GM12878 (cell line): ENCODE measurements at regions not wholly inside any gene's neighbourhood (a gene's known extent, or its start where the extent isn't known, plus 50 kb on each side); places are given as distances from the start of the nearest gene placed in this dataset.

Experiments
- ATAC-seq: fragments of 200-7000 bp; cut with Tn5 transposase; 3 replicates; pipeline ENCODE4 v1.9.1; 2020; ENCODE audit warnings: mild to moderate bottlenecking, moderate library complexity
- BruUV-seq: library from RNA; stranded (reverse); fragments of 400-500 nt; replicated peaks from 2 replicates; lab custom pipeline; 2021; lab: Mats Ljungman, UMichigan
- CTCF ChIA-PET: fragments of 300-600 bp; sonication (Branson Sonifier 250); formaldehyde crosslinking; extraction: SDS; loops from one replicate; lab custom pipeline; 2021; ENCODE audit warnings: inconsistent platforms; lab: Yijun Ruan, JAX
- POLR2A ChIA-PET: fragments of 350-600 bp; formaldehyde crosslinking; extraction: SDS; loops from one replicate; lab custom pipeline; 2021; ENCODE audit warnings: inconsistent platforms; lab: Charles Lee
- RAD21 ChIA-PET: fragments of 300-600 bp; sonication (Branson Sonifier 250); formaldehyde crosslinking; loops from one replicate; lab custom pipeline; 2023; ENCODE audit warnings: antibody characterized with exemption; ENCODE audit not compliant: unreplicated experiment; lab: Charles Lee
- SMC1A ChIA-PET: fragments of 300-600 bp; sonication (Branson Sonifier 250); formaldehyde crosslinking; loops from one replicate; lab custom pipeline; 2023; ENCODE audit not compliant: unreplicated experiment, uncharacterized antibody; lab: Charles Lee
- DNase-seq: peaks from one replicate; pipeline ENCODE4 v3.0.0-alpha.2; 2011; ENCODE audit warnings: low read depth, low spot score
- FAIRE-seq: peaks from 3 replicates; lab custom pipeline; 2011; peaks lifted over from hg19 to GRCh38; lab: Jason Lieb, UNC
- H2AFZ ChIP-seq: 2 replicates; pipeline ENCODE4 v1.6.0; 2011; ENCODE audit warnings: low read depth, low read length, control low read depth; ENCODE audit not compliant: control insufficient read depth
- H3K27ac ChIP-seq: 2 replicates; pipeline ENCODE4 v1.5.1; 2011; ENCODE audit warnings: control low read depth; ENCODE audit not compliant: control insufficient read depth, insufficient read depth
- H3K27me3 ChIP-seq, 2 experiments: replicated peaks in 1 of 2; 2 replicates each; pipeline versions ENCODE4 v1.6.0 to v1.6.1; 2011; ENCODE audit warnings: low read length in 1 of 2; ENCODE audit not compliant: control insufficient read depth in 2 of 2, insufficient read depth in 2 of 2
- H3K36me3 ChIP-seq, 2 experiments: 2 replicates each; pipeline ENCODE4 v1.5.1; 2011; ENCODE audit warnings: low read length in 1 of 2; ENCODE audit not compliant: control insufficient read depth in 2 of 2, insufficient read depth in 2 of 2
- H3K4me1 ChIP-seq: 2 replicates; pipeline ENCODE4 v1.6.1; 2011; ENCODE audit warnings: mild to moderate bottlenecking, low read length, moderate library complexity, mixed read lengths; ENCODE audit not compliant: control insufficient read depth, insufficient read depth
- H3K4me2 ChIP-seq: 2 replicates; pipeline ENCODE4 v1.6.0; 2011; ENCODE audit warnings: control low read depth; ENCODE audit not compliant: control insufficient read depth, insufficient read depth
- H3K4me3 ChIP-seq: fragments of 200-600 bp; sonication (generic); 2 replicates; pipeline ENCODE4 v1.5.1; 2016
- H3K79me2 ChIP-seq: 2 replicates; pipeline ENCODE4 v1.6.0; 2011; ENCODE audit warnings: low read length; ENCODE audit not compliant: control insufficient read depth, insufficient read depth
- H3K9ac ChIP-seq: 2 replicates; pipeline ENCODE4 v1.8.0; 2011; ENCODE audit warnings: low read length, control low read depth, mixed read lengths; ENCODE audit not compliant: control insufficient read depth, insufficient read depth
- H3K9me3 ChIP-seq: replicated peaks from 3 replicates; pipeline ENCODE4 v1.5.1; 2011; ENCODE audit warnings: mild to moderate bottlenecking, low read length; ENCODE audit not compliant: control insufficient read depth, insufficient read depth
- H4K20me1 ChIP-seq: 2 replicates; pipeline ENCODE4 v1.6.0; 2011; ENCODE audit not compliant: control insufficient read depth, insufficient read depth
- CBX5 ChIP-seq: sonication (generic); IDR thresholded peaks from 2 replicates; pipeline ENCODE4 v1.6.1; 2016; ENCODE audit warnings: low read depth, moderate library complexity, mild to moderate bottlenecking, inconsistent platforms
- FOXK2 ChIP-seq: fragments of 450-650 bp; IDR thresholded peaks from 2 replicates; pipeline ENCODE4 v1.6.1; 2017; ENCODE audit warnings: mild to moderate bottlenecking, moderate library complexity
- GABPA ChIP-seq: IDR thresholded peaks from 2 replicates; pipeline ENCODE4 v1.6.1; 2014; ENCODE audit warnings: antibody characterized with exemption, low read depth, mild to moderate bottlenecking, inconsistent platforms
- GATAD2B ChIP-seq: fragments of 450-650 bp; conservative IDR thresholded peaks from 2 replicates; pipeline ENCODE4 v1.6.1; 2017; ENCODE audit warnings: low read depth, mild to moderate bottlenecking, moderate library complexity
- IRF4 ChIP-seq: IDR thresholded peaks from 2 replicates; pipeline ENCODE4 v1.6.1; 2011; ENCODE audit warnings: low read depth, low read length
- MYB ChIP-seq: fragments of 150-350 bp; IDR thresholded peaks from 2 replicates; pipeline ENCODE4 v1.6.1; 2014; ENCODE audit warnings: mild to moderate bottlenecking, low read depth, low read length, borderline replicate concordance
- NFYA ChIP-seq: IDR thresholded peaks from 2 replicates; pipeline ENCODE4 v1.6.1; 2011; ENCODE audit warnings: low read depth, mild to moderate bottlenecking, low read length, improper control_type of control experiment, borderline replicate concordance
- RFX5 ChIP-seq: IDR thresholded peaks from 2 replicates; pipeline ENCODE4 v1.6.1; 2011; ENCODE audit warnings: low read depth, low read length, improper control_type of control experiment
- SMC3 ChIP-seq: IDR thresholded peaks from 2 replicates; pipeline ENCODE4 v1.6.1; 2011; ENCODE audit warnings: low read length, improper control_type of control experiment, borderline replicate concordance
- SRF ChIP-seq, 2 experiments: IDR thresholded peaks; 2 replicates each; pipeline ENCODE4 v1.6.1; 2011; ENCODE audit warnings: low read depth in 2 of 2, low read length in 2 of 2, mild to moderate bottlenecking in 1 of 2, moderate library complexity in 1 of 2
- STAT3 ChIP-seq: IDR thresholded peaks from 2 replicates; pipeline ENCODE4 v1.6.1; 2011; ENCODE audit warnings: low read depth, low read length, improper control_type of control experiment
- ZZZ3 ChIP-seq: IDR thresholded peaks from 2 replicates; pipeline ENCODE4 v1.6.1; 2011; ENCODE audit warnings: low read depth; ENCODE audit not compliant: control insufficient read depth, insufficient read length
- WGBS: methylation state at CpG from one replicate; pipeline ENCODE4 v1.1.6; 2016; ENCODE audit warnings: low lambda C conversion rate; ENCODE audit not compliant: insufficient replicate concordance, insufficient coverage; ENCODE audit errors: missing lambda C conversion rate; 5-methylcytosine and 5-hydroxymethylcytosine counted together
- in situ Hi-C: fragments of 300-500 bp; cut with MboI; formaldehyde crosslinking; loops from 9 replicates; pipeline ENCODE4 v1.14.3; 2018; ENCODE audit warnings: mixed read lengths
- intact Hi-C: fragments of 100-400 bp; cut with micrococcal nuclease; formaldehyde crosslinking; loops from one replicate; pipeline ENCODE4 v1.14.2; 2022; ENCODE audit not compliant: unreplicated experiment
- TF ChIP-seq, protein P1 (sequence below): IDR thresholded peaks from 2 replicates; pipeline ENCODE4 v1.6.1; 2012; ENCODE audit warnings: low read depth, low read length, improper control_type of control experiment

DNA sequence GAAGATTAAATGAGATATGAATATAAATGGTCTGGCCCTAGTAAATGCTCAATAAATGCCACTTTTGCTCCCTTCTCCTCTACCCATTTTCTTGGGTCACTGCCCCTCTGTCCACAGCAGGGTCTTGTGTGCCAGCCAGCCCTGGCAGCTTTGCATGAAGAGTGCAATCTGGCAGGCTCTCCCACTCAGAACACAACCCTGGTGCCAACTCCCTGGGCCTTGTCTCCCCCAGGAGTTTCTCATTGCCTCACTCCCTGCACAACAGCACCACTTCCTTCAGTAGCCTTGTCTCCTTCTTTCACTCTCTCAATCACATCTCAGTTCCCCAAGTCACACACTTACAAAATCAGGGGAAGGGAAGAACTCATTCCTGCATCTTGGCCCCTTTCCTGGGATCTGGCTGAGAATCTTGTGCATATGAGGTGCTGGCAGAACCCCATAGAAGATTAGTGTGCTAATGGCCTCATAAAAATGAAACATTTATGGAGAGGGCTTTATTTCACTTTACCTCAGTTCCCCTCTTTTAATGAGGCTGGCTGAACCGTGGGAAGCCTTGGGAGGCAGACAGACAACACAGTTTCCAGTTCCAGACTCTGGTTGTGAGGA, 445.9 kb upstream of the PROK2 start:
- in situ Hi-C loops: no loop called here
- Histone ChIP-seq H3K79me2 (no peaks in the 10 kb centered on the region), H3K4me2 (no peak overlapping the region), H3K9ac (no peak overlapping the region), H3K27me3 (no peaks in the 10 kb centered on the region; a peak in 1 of 4 replicates), H3K4me1 (no peaks in the 10 kb centered on the region), H2AFZ (no peak overlapping the region), H3K4me3 (no peak overlapping the region), H4K20me1 (no peaks in the 10 kb centered on the region), H3K36me3 (no peaks in the 10 kb centered on the region), H3K27ac (no peak overlapping the region), H3K9me3 (peaks cover 7% of the 10 kb centered on the region; the same call in 2 of the 3 replicates)
- ChIA-PET CTCF (no interaction called here), RAD21 (no interaction called here), SMC1A (interaction anchor here (0.7 kb wide), 1 partner anchor 691 kb away, joined by 3 read pairs; no protein-coding TSS in a partner anchor), POLR2A (no interaction called here)
- no TSS peak for BruUV-seq
- no peak for FAIRE-seq
- DNase-seq: no peak
- 4% methylated on average over 1 of the region's 1 CpG for WGBS
- intact Hi-C loops: no loop called here
- ATAC-seq: no peak
- TF ChIP-seq RFX5 (no peak), SRF (IDR thresholded peaks at IDR 0.05; ENCODE audit: low read depth in 2 of 2, low read length in 2 of 2) (no peak), IRF4 (no peak), CBX5 (no peak), FOXK2 (no peak), ZZZ3 (no peak), NFYA (no peak), SMC3 (no peak), STAT3 (no peak), GABPA (no peak), MYB (no peak), GATAD2B (no peak)
- TF ChIP-seq, protein P1, sequence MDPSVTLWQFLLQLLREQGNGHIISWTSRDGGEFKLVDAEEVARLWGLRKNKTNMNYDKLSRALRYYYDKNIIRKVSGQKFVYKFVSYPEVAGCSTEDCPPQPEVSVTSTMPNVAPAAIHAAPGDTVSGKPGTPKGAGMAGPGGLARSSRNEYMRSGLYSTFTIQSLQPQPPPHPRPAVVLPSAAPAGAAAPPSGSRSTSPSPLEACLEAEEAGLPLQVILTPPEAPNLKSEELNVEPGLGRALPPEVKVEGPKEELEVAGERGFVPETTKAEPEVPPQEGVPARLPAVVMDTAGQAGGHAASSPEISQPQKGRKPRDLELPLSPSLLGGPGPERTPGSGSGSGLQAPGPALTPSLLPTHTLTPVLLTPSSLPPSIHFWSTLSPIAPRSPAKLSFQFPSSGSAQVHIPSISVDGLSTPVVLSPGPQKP: no peak
